GM12872 (cell line): ENCODE measurements at regions not wholly inside any gene's neighbourhood (a gene's known extent, or its start where the extent isn't known, plus 50 kb on each side); places are given as distances from the start of the nearest gene placed in this dataset.

Experiments
- CTCF ChIP-seq: IDR thresholded peaks from 3 replicates; pipeline ENCODE4 v1.5.1; 2011; ENCODE audit warnings: low read depth, mild to moderate bottlenecking, low read length, moderate library complexity; ENCODE audit not compliant: insufficient read depth

GRCh38 chr2:146697307-146697706 is 1147.5 kb upstream of the ACVR2A start:
- TF ChIP-seq CTCF = no peak

- TF ChIP-seq CTCF = no peak
Measured at GRCh38 chr2:146681991-146682390, 1162.8 kb upstream of the ACVR2A start.

- TF ChIP-seq CTCF = no peak
Measured at GRCh38 chr2:146678516-146678915, 1166.3 kb upstream of the ACVR2A start.

- no peak for TF ChIP-seq CTCF
Measured at GRCh38 chr2:146677280-146677679, 1167.5 kb upstream of the ACVR2A start.

GRCh38 chr2:146669735-146670134 is 1175.1 kb upstream of the ACVR2A start:
- no peak for TF ChIP-seq CTCF

GRCh38 chr2:146666340-146666739 is 1178.5 kb upstream of the ACVR2A start:
- no peak for TF ChIP-seq CTCF

GRCh38 chr2:146665800-146666199 is 1179.0 kb upstream of the ACVR2A start:
- no peak for TF ChIP-seq CTCF
